ENCODE measurements at regions not wholly inside any gene's neighbourhood (a gene's known extent, or its start where the extent isn't known, plus 50 kb on each side); places are given as distances from the start of the nearest gene placed in this dataset.
A peak's percentile ranks its signal among the peaks of the same experiment; 100 is the strongest.

DNA sequence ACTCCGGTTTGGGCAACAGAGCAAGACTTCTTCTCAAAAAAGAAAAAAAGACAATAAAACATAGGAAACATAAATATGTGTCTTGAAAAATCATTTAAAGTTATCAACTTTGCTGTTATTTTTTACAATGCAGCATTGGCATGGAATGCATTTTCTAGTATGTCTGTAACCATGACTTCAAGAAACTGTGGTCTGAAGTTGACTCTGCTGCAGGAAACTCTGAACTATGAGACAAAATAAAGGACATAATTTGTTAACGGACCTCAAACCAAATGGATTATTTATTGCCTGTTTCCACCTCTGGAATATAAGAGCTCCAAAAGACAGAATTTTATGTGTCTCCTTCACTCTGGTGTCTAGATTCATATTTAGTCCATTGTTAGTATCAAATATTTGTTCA is 79.1 kb downstream of the TRIB2 start:
- DNase-seq: no peak

GRCh38 chr2:12796657-12797056 is 79.9 kb downstream of the TRIB2 start:
- peak; percentile 82 for DNase-seq

DNA sequence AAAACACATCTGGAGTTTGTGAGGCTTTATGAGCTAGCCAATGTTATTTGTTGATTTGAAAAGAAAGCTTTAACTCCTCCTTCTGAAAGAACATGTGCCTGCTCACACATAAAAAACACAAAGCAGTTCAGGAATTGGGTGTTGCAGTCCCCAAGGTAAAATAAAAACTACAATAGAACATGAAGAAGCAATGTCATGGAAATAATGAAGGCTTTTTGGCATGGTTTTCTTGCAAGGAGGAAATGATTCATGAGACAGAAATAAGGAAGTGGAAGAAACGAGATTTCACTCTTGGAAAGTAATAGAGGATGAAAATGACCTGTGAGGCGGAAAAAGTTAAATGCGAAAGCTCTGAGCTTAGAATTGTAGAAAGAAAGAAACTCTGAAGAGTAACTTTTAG is 81.1 kb downstream of the TRIB2 start:
- DNase-seq: no peak

DNA sequence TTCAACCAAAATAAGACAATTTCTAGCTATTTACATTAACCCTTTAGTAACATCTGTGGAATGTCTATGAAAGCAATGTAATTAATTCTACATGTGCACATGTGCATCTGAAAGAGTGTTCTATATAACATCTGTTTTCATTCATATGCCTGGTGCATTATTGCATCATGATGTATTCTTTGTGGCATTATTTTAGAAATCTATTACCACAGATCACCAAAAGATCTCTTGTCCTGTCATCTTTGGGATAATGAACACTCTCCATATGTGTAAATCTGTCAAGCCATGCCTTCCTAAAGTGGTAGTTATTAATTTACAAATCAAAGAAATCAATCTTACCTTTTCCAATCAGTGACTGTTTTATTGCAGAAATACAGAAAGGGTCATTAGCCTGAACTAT is 86.9 kb downstream of the TRIB2 start:
- DNase-seq: no peak

DNA sequence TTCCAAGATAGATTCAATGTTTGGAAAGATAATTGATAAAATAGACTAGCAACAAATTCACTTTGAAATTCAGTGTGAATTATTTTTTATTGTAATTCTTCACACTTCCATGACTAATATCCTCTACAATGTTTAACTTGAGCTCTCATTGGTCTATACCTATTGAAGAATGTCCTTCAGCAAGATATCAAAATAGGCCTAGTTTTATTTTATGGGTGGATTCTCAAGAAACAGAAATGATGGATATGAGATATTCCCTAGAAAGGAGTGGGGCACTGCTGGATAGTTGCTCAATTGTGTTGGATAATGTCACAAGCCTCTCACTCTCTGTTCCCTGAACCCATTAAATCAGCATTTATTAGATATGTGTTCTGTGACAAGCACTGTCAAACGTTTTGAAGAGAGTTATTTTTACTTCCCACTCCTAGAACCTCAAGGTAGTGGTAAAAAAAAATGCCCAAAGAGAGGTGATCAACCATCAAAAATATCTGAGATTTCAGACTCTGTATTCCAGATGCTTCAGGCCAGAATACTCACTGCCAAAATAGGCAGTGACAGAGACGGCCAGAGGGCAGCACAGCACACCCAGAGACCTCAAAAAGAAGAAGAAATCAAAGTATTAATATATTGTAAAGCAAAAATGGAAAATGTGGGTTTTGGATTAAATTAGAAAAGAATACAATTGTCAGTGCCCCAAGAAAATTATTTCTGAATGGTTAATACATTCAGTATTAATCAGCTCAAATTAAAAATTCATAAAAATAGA is 87.5 kb downstream of the TRIB2 start:
- DNase-seq: no peak

- no peak for DNase-seq
Measured at GRCh38 chr2:12805033-12805432, 88.3 kb downstream of the TRIB2 start.

- DNase-seq: no peak
Measured at GRCh38 chr2:12806549-12807242, 90.0 kb downstream of the TRIB2 start.

GRCh38 chr2:12807907-12808810 is 91.4 kb downstream of the TRIB2 start:
- no peak for DNase-seq

DNA sequence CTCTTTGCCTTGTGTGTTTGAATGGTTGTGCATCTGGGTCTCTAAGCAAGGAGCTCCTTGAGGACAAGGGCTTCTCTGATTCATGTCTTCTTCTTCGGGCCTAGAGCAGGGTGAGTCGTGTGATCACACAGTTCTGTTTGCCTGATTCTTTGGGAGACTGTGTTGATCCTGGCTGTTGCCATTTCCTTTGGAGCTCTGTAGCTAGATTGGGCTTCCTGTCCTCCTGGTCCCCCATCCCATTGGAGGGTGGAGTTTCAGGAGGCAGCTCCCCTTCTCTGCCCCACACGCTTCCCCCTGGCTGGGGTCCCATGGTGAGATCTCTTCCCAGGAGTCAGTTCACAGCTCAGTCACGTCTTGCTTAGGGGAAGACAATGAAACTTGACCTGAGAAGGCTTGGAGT is 92.8 kb downstream of the TRIB2 start:
- no peak for DNase-seq

GRCh38 chr2:12811916-12812315 is 95.2 kb downstream of the TRIB2 start:
- no peak for DNase-seq

DNA sequence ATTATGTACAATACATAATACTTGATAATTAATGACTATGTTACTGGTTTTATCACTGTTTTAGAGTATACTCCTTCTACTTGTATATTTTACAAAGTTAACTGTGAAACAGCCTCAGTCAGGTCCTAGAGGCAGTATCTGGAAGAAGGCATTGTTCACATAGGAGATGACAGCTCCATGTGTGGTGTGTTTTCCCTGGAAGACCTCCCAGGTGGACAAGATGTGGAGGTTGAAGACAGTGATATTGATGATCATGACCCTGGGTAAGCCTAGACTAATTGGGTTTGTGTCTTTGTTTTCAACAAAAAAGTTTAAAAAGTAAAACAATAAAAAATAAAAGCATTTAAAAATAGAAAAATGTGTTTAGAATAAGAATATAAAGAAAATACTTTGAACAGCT is 96.4 kb downstream of the TRIB2 start:
- DNase-seq: no peak

DNA sequence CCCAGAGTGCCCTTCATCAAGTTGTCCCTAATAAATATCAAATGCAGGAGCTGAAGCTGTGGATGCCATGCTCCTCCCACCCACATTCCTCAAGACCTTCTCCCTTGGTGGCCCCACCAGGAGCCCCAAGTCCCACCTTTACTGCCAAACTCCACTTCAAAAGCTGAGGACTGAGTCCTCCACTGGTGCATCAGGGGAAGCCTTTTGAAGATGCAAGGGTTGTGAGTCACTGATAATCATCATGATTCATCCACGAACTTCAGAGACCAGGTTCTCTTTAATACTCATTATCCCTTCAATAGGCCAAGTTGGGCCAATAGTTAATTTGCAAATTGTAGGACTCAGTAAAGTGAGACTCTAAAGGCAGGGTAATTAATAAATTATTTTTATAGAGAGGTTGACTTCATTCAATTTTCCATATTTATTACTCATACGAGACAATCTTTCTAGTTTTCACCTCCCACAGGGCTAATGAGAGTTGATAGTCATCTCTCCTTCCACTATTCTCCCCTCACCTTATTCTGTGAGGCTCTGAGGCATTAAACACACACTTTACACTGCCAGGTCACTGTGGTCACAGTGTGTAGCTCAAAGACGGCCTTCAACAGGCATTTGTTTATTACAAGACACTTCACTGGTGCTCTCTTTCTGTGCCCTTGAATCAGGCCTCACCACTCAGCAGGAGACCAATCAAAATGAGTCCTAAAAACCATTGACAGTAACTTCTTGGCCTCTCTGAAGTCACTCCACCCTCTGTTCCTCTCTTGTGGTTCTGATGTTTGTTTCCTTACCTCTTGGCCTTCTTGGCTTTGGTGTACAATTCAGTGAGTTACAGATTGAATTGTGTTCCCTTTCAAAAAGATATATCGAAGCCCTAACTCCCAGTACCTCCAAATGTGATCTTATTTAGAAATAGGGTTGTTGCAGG is 99.9 kb downstream of the TRIB2 start:
- DNase-seq: no peak

- DNase-seq: no peak
Measured at GRCh38 chr2:12817870-12818269, 101.1 kb downstream of the TRIB2 start.

DNA sequence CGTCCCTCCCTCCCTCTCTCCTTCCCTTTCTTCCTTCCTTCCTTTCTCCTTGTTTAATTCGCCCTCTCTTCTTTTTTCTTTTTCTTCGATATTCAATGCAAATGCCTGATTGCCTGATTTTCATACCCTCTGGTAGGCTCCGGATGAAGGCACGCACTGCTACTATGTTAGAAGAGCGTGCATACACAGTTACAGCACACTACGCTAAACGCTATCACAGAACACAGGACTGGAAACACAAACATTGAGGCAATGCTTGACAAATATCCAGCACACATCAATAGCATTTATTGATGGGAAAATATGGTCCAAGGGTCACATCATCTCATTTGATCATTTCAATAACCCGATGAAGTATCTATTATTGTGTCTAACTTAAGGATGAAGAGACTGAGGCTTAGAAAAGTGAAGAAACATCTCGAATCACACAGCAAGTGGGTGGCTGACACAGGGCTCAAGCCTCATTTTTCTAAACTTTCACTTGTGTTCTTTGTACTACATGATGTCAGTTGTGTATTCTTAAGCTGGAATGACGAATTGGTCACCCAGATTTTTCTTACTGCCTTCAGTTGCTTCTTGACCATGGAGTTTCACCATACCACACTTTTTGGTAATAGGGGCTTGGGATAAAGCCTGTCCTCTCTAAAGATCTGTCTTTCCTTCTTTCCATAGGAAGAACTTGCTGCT is 101.8 kb downstream of the TRIB2 start:
- DNase-seq: no peak

DNA sequence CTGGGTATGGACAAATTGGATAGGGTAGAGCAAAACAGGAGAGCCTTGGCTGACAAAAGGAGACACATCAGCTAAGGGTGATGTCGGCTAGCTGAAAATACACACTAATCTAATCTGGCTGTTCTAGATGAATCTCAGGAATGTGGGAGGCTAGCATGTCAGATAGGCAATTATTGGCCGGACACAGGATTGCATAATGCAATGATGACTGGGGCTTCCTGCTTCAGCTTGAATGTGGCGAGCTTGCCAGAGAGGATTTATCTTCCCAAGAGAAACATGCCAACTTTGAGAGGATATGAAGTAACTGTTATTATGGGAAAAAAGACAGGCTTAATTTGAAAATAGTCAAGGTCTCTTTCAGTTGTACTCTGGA is 102.4 kb downstream of the TRIB2 start:
- peak; percentile 64 for DNase-seq

DNA sequence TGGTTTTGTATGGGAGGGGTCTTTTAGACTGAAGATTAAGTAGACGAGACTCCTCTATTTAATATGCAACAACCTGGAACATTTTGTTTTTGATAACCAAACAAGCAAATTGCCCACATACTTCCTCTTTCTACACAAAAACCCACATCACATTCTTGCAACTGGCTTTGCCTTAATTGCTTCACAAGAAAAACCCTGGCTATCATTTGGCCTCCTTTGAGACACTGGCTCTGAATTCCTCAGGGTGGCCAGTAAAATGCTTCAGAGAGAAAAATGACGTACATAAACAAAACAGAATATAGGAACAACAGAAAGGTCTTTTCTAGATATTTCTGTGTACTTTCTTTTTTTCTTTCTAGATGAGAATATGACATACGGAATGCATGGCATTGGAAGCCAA is 103.0 kb downstream of the TRIB2 start:
- no peak for DNase-seq

DNA sequence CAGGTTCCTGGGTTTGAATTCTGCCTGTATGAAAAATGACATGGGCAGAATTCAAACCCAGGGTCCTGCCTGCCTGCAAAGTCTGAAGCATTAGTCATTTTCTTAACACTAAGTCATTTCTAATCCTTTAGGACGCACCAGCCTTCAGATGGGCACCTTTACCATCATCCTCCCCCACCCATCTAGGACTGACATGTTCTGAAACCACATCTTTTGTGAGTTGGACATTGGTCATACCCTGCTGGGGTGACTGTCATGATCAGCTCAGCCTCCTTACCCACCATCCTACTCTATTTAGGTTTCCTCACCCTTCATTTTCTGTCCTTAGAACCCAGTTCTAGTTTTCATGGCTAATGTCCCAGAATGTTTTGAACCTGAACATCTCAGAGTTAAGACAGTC is 104.9 kb downstream of the TRIB2 start:
- DNase-seq: no peak

GRCh38 chr2:12824351-12824777 is 107.6 kb downstream of the TRIB2 start:
- DNase-seq: peak; percentile 64

- DNase-seq: peak; percentile 42
Measured at GRCh38 chr2:12824778-12825379, 108.1 kb downstream of the TRIB2 start.

DNA sequence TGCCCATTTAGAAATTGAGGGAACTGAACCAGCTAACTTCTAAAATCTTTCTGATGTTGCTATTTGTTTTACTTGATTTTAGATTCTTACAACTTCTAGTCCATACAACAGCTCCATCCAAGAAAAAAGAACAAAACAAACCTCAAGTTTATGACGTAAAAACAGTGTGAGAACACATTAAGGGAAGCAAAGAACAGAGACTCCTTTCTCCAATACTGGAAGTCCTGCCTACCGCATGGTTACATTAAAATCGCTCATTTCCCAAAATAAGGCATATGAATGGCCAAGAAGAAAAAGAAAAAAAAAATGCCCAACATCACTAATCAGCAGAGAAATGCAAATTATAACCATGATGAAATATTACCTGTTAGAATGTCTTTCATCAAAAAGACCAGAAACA is 110.0 kb downstream of the TRIB2 start:
- no peak for DNase-seq
